GM11168 (cell line): ENCODE measurements at regions not wholly inside any gene's neighbourhood (a gene's known extent, or its start where the extent isn't known, plus 50 kb on each side); places are given as distances from the start of the nearest gene placed in this dataset.

Experiments used
- in situ Hi-C: fragments of 300-500 bp; cut with MboI; formaldehyde crosslinking; loops from one replicate; pipeline ENCODE4 v1.12.0; 2022; ENCODE audit warnings: low sequenced_read_pairs; ENCODE audit not compliant: unreplicated experiment

- in situ Hi-C loops: no loop called here
These were observed 175.6 kb downstream of the SOX9 start for GRCh38 chr17:72296456-72296855.

- in situ Hi-C loops: no loop called here
These were observed 176.7 kb downstream of the SOX9 start for GRCh38 chr17:72297326-72298115.

- in situ Hi-C loops: no loop called here
These were observed 178.3 kb downstream of the SOX9 start for GRCh38 chr17:72299100-72299499.

- in situ Hi-C loops: no loop called here
These were observed 178.8 kb downstream of the SOX9 start for GRCh38 chr17:72299592-72299991.

- in situ Hi-C loops: no loop called here
These were observed 181.1 kb downstream of the SOX9 start for GRCh38 chr17:72301887-72302286.

GRCh38 chr17:72302735-72303134 lies 181.9 kb downstream of the SOX9 start:
- in situ Hi-C loops: no loop called here

GRCh38 chr17:72303787-72304733 lies 183.2 kb downstream of the SOX9 start:
- in situ Hi-C loops: no loop called here

- in situ Hi-C loops: no loop called here
These were observed 184.0 kb downstream of the SOX9 start for GRCh38 chr17:72304859-72305258.

GRCh38 chr17:72305472-72305871 lies 184.7 kb downstream of the SOX9 start:
- in situ Hi-C loops: no loop called here

- in situ Hi-C loops: no loop called here
These were observed 185.2 kb downstream of the SOX9 start for GRCh38 chr17:72306037-72306436.

GRCh38 chr17:72307836-72308235 lies 187.0 kb downstream of the SOX9 start:
- in situ Hi-C loops: no loop called here

GRCh38 chr17:72308744-72309385 lies 188.0 kb downstream of the SOX9 start:
- in situ Hi-C loops: no loop called here

GRCh38 chr17:72311004-72311403 lies 190.2 kb downstream of the SOX9 start:
- in situ Hi-C loops: no loop called here

- in situ Hi-C loops: no loop called here
These were observed 194.5 kb downstream of the SOX9 start for GRCh38 chr17:72315122-72315913.

- in situ Hi-C loops: no loop called here
These were observed 197.3 kb downstream of the SOX9 start for GRCh38 chr17:72318131-72318530.

- in situ Hi-C loops: no loop called here
These were observed 201.1 kb downstream of the SOX9 start for GRCh38 chr17:72321896-72322295.

- in situ Hi-C loops: no loop called here
These were observed 211.5 kb downstream of the SOX9 start for GRCh38 chr17:72332367-72332766.

GRCh38 chr17:72333570-72333969 lies 212.8 kb downstream of the SOX9 start:
- in situ Hi-C loops: no loop called here

GRCh38 chr17:72334205-72334604 lies 213.4 kb downstream of the SOX9 start:
- in situ Hi-C loops: no loop called here
